ENCODE measurements at regions not wholly inside any gene's neighbourhood (a gene's known extent, or its start where the extent isn't known, plus 50 kb on each side); places are given as distances from the start of the nearest gene placed in this dataset.

- in situ Hi-C loops (cut with MboI) (no loop called here), intact Hi-C loops (cut with micrococcal nuclease; ENCODE audit: unreplicated experiment) (loop anchor here (10.0 kb wide), 1 partner anchor 47 kb away; no protein-coding TSS in a partner anchor)
- Histone ChIP-seq H3K4me3 (no peak overlapping the region), H3K9ac (ENCODE audit: control insufficient read depth, insufficient read depth, low read length) (no peak overlapping the region), H2AFZ (ENCODE audit: control insufficient read depth, low read depth, low read length) (no peak overlapping the region), H3K79me2 (ENCODE audit: control insufficient read depth, insufficient read depth, low read length) (no peaks in the 10 kb centered on the region), H3K36me3 (ENCODE audit: control insufficient read depth in 2 of 2, insufficient read depth in 2 of 2, low read length in 1 of 2) (no peaks in the 10 kb centered on the region), H3K4me2 (ENCODE audit: control insufficient read depth, insufficient read depth) (no peak overlapping the region), H3K4me1 (ENCODE audit: control insufficient read depth, insufficient read depth, low read length) (no peaks in the 10 kb centered on the region), H3K27ac (ENCODE audit: control insufficient read depth, insufficient read depth) (no peak overlapping the region), H3K9me3 (replicated peaks; ENCODE audit: control insufficient read depth, insufficient read depth, low read length) (no peaks in the 10 kb centered on the region), H3K27me3 (replicated peaks in 1 of 2; ENCODE audit: control insufficient read depth in 2 of 2, insufficient read depth in 2 of 2, low read length in 1 of 2) (no peaks in the 10 kb centered on the region), H4K20me1 (ENCODE audit: control insufficient read depth, insufficient read depth) (no peaks in the 10 kb centered on the region)
- TF ChIP-seq CEBPB (IDR thresholded peaks at IDR 0.05; ENCODE audit: borderline replicate concordance in 1 of 2, low read depth in 2 of 2, low read length in 2 of 2) (no peak), YY1 (IDR thresholded peaks at IDR 0.05; ENCODE audit: low read depth, low read length) (no peak), TCF3 (IDR thresholded peaks at IDR 0.05; ENCODE audit: borderline replicate concordance, insufficient read depth, low read depth, low read length) (no peak), POLR2AphosphoS2 (IDR thresholded peaks at IDR 0.05; ENCODE audit: low read depth, low read length) (no peak)
- POLR2A ChIA-PET = no interaction called here
- ATAC-seq = no peak
- CTCF ChIA-PET = no interaction called here
- no peak for DNase-seq (ENCODE audit: low read depth, low spot score)
- RAD21 ChIA-PET (ENCODE audit: unreplicated experiment) = no interaction called here
- BruUV-seq (replicated peaks) = no TSS peak
- FAIRE-seq = no peak
- SMC1A ChIA-PET (ENCODE audit: uncharacterized antibody, unreplicated experiment) = interaction anchor here (1.1 kb wide), 1 partner anchor 23 kb away, joined by 4 read pairs; no protein-coding TSS in a partner anchor
Measured at GRCh38 chr18:27771571-27771970, 405.4 kb downstream of the CDH2 start.

- no peak overlapping the region for H3K9ac ChIP-seq (ENCODE audit: control insufficient read depth, insufficient read depth, low read length)
- no peaks in the 10 kb centered on the region for H3K4me1 ChIP-seq (ENCODE audit: control insufficient read depth, insufficient read depth, low read length)
- in situ Hi-C loops (cut with MboI) = no loop called here
- no TSS peak for BruUV-seq (replicated peaks)
- ATAC-seq (no peak), DNase-seq (ENCODE audit: low read depth, low spot score) (no peak), FAIRE-seq (no peak)
- CTCF ChIA-PET = no interaction called here
- RAD21 ChIA-PET (ENCODE audit: unreplicated experiment) = no interaction called here
- no peaks in the 10 kb centered on the region for H3K27me3 ChIP-seq (replicated peaks in 1 of 2; ENCODE audit: control insufficient read depth in 2 of 2, insufficient read depth in 2 of 2, low read length in 1 of 2)
- WGBS (ENCODE audit: insufficient coverage, insufficient replicate concordance, low lambda C conversion rate, missing lambda C conversion rate) = 0% methylated on average over 1 of the region's 1 CpG
- H3K9me3 ChIP-seq (replicated peaks; ENCODE audit: control insufficient read depth, insufficient read depth, low read length) = no peaks in the 10 kb centered on the region
- no peak overlapping the region for H3K4me3 ChIP-seq
- no peaks in the 10 kb centered on the region for H3K79me2 ChIP-seq (ENCODE audit: control insufficient read depth, insufficient read depth, low read length)
- intact Hi-C loops (cut with micrococcal nuclease; ENCODE audit: unreplicated experiment) = no loop called here
- H3K36me3 ChIP-seq (ENCODE audit: control insufficient read depth in 2 of 2, insufficient read depth in 2 of 2, low read length in 1 of 2) = no peaks in the 10 kb centered on the region
- no peak overlapping the region for H3K27ac ChIP-seq (ENCODE audit: control insufficient read depth, insufficient read depth)
- no peaks in the 10 kb centered on the region for H4K20me1 ChIP-seq (ENCODE audit: control insufficient read depth, insufficient read depth)
- TF ChIP-seq TARDBP (IDR thresholded peaks at IDR 0.05; ENCODE audit: borderline replicate concordance) (no peak), STAT1 (conservative IDR thresholded peaks at IDR 0.05) (no peak), SUPT20H (IDR thresholded peaks at IDR 0.05; ENCODE audit: borderline replicate concordance, control insufficient read depth, low read depth, low read length) (no peak), CBX5 (IDR thresholded peaks at IDR 0.05; ENCODE audit: low read depth) (no peak), ZSCAN29 (IDR thresholded peaks at IDR 0.05) (no peak)
- POLR2A ChIA-PET = no interaction called here
- H2AFZ ChIP-seq (ENCODE audit: control insufficient read depth, low read depth, low read length) = no peak overlapping the region
- SMC1A ChIA-PET (ENCODE audit: uncharacterized antibody, unreplicated experiment) = no interaction called here
- H3K4me2 ChIP-seq (ENCODE audit: control insufficient read depth, insufficient read depth) = no peak overlapping the region
Measured at GRCh38 chr18:27769152-27769551, 407.8 kb downstream of the CDH2 start.

Data from GM12878 (cell line).